MG63 (cell line): ENCODE measurements at regions not wholly inside any gene's neighbourhood (a gene's known extent, or its start where the extent isn't known, plus 50 kb on each side); places are given as distances from the start of the nearest gene placed in this dataset.
"Not testable (repeated sequence)": the region's sequence is repeated elsewhere in the genome, so short reads cannot be mapped to it uniquely, and the experiment has no call there.

Source experiments
- DNase-seq: peaks from one replicate; pipeline ENCODE4 v3.0.0-alpha.2; 2020
- H3K27me3 ChIP-seq: fragments of 250-450 bp; sonication (Bioruptor Pico); 2 replicates; pipeline ENCODE4 v1.5.1; 2020; ENCODE audit warnings: mild to moderate bottlenecking, moderate library complexity
- H3K36me3 ChIP-seq: fragments of 250-450 bp; sonication (Bioruptor Pico); 2 replicates; pipeline ENCODE4 v1.5.1; 2020; ENCODE audit warnings: mild to moderate bottlenecking, moderate library complexity
- H3K4me3 ChIP-seq: fragments of 250-450 bp; sonication (Bioruptor Pico); 2 replicates; pipeline ENCODE4 v1.5.1; 2020; ENCODE audit warnings: mild to moderate bottlenecking, moderate library complexity
- H3K9me3 ChIP-seq: fragments of 250-450 bp; sonication (Bioruptor Pico); 2 replicates; pipeline ENCODE4 v1.5.1; 2020; ENCODE audit warnings: mild to moderate bottlenecking, moderate library complexity

GRCh38 chr5:68689010-68689409, 404.8 kb upstream of the SLC30A5 start:
- Histone ChIP-seq H3K9me3 (peaks cover 11% of the 10 kb centered on the region), H3K27me3 (no peaks in the 10 kb centered on the region), H3K36me3 (no peaks in the 10 kb centered on the region), H3K4me3 (no peak overlapping the region)
- no peak for DNase-seq

GRCh38 chr5:68691874-68692273, 401.9 kb upstream of the SLC30A5 start:
- H3K36me3 ChIP-seq, DNase-seq, H3K27me3 ChIP-seq, H3K9me3 ChIP-seq, H3K4me3 ChIP-seq: not testable (repeated sequence)

DNA sequence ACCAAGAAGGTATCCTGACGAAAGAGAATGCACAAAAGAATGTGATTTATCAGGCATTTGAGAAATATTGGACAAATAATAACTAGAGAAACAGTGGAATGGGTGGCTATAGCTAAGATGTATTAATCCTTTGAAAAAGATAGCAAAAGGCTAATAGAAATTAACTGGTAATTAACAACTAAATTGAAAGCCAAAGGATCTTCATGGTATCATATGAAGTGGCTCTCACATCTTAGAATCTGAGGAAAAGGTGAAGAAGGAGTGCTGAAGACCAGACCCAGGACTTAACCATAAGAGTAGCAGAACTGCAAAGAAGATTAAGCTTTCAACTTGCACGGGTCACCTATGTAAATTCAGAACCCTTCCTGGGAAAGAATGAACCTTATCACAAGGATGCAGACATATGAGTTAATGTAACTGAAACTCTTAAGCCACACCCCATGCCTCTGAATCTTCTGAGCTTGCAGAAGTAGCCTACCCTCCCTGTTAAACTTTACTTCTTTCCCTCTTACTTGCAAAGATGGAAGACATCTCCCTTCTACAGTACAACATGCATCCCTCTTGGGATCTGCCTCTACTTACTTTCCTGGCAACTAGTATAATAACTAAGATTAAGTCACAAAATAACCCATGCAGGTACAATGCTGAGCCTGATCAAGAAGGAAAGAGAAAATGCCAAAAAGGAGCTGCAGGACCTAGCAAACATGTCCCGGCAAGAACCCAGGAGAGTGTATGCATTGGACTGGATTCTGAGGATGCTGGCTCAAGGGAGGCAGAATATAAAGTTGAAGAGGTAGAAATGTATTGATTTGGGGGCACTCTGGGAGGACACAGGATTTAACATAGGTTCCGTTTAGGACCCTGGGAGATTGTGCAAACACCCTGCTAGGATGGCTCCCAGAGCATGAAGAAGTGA, 395.5 kb upstream of the SLC30A5 start:
- Histone ChIP-seq H3K9me3 (no peaks in the 10 kb centered on the region; the same call in 1 of the 2 replicates), H3K27me3 (no peaks in the 10 kb centered on the region), H3K36me3 (no peaks in the 10 kb centered on the region), H3K4me3 (no peak overlapping the region)
- DNase-seq: no peak

GRCh38 chr5:68699966-68700365, 393.8 kb upstream of the SLC30A5 start:
- H3K27me3 ChIP-seq: no peaks in the 10 kb centered on the region
- no peak for DNase-seq
- H3K9me3 ChIP-seq: no peaks in the 10 kb centered on the region; the same call in 1 of the 2 replicates
- no peak overlapping the region for H3K4me3 ChIP-seq
- no peaks in the 10 kb centered on the region for H3K36me3 ChIP-seq

DNA sequence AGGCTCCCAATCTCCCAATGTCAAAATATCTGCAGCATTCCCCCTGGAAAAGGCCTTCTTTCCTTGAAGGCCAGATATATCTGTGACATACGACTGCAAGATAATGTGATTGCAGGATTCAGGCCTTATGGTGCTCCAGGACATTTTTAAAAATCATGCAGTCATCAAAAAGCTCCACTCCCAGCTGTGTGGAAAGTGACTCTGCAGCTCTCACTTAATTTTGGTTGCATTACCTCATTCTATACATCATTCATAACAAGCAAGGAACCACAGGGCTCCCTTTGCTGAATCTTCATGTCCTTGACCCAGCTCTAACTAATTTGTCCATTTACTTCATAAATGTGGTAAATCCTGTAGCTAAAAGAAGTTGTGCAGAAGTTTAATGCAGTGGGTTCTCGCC, 386.2 kb upstream of the SLC30A5 start:
- H3K9me3 ChIP-seq: no peaks in the 10 kb centered on the region
- no peaks in the 10 kb centered on the region for H3K36me3 ChIP-seq
- DNase-seq: no peak
- no peak overlapping the region for H3K4me3 ChIP-seq
- H3K27me3 ChIP-seq: no peaks in the 10 kb centered on the region

GRCh38 chr5:68708156-68708841, 385.5 kb upstream of the SLC30A5 start:
- no peak for DNase-seq
- Histone ChIP-seq H3K4me3 (no peak overlapping the region), H3K27me3 (no peaks in the 10 kb centered on the region), H3K36me3 (no peaks in the 10 kb centered on the region), H3K9me3 (no peaks in the 10 kb centered on the region)

DNA sequence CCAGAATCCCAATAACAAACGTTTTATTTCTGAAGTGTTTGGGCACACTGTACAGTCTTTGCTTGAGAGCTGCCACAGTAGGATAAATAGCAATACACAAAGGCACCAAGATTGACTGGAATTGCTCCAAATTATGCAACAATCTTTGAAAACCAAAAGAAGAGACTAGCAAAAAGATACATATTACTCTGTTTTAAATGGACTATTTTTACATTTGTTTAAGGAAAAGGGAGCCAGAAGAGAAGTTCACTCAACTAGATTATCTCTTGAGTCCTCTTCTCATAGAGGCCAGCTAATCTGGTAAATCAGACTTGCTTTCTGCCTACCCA, 385.0 kb upstream of the SLC30A5 start:
- Histone ChIP-seq H3K36me3 (no peaks in the 10 kb centered on the region), H3K4me3 (no peak overlapping the region), H3K9me3 (no peaks in the 10 kb centered on the region), H3K27me3 (no peaks in the 10 kb centered on the region)
- no peak for DNase-seq

DNA sequence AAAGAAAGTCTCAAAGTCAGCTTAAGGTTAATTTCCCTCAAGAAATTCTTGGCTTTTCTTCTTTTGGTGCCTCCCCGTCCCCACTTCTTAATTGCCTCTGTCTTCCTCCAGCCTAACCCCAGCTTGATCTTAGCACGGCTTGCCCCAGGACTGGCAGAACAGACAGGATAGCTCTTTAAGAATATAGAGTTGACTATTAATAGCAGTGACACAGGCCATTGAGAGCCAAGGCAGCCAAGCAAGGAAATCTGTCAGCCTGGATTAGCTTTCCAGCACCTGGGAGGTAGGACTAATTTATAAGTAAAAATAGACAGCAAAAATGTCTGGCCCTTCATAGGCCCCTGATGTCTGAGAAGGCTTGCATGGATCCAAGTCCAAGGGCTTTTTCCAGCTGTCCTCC, 384.6 kb upstream of the SLC30A5 start:
- no peaks in the 10 kb centered on the region for H3K36me3 ChIP-seq
- no peaks in the 10 kb centered on the region for H3K27me3 ChIP-seq
- no peak overlapping the region for H3K4me3 ChIP-seq
- no peak for DNase-seq
- no peaks in the 10 kb centered on the region for H3K9me3 ChIP-seq

GRCh38 chr5:68710514-68710913, 383.3 kb upstream of the SLC30A5 start:
- no peaks in the 10 kb centered on the region for H3K9me3 ChIP-seq
- H3K36me3 ChIP-seq: no peaks in the 10 kb centered on the region
- H3K4me3 ChIP-seq: no peak overlapping the region
- H3K27me3 ChIP-seq: no peaks in the 10 kb centered on the region
- DNase-seq: no peak

DNA sequence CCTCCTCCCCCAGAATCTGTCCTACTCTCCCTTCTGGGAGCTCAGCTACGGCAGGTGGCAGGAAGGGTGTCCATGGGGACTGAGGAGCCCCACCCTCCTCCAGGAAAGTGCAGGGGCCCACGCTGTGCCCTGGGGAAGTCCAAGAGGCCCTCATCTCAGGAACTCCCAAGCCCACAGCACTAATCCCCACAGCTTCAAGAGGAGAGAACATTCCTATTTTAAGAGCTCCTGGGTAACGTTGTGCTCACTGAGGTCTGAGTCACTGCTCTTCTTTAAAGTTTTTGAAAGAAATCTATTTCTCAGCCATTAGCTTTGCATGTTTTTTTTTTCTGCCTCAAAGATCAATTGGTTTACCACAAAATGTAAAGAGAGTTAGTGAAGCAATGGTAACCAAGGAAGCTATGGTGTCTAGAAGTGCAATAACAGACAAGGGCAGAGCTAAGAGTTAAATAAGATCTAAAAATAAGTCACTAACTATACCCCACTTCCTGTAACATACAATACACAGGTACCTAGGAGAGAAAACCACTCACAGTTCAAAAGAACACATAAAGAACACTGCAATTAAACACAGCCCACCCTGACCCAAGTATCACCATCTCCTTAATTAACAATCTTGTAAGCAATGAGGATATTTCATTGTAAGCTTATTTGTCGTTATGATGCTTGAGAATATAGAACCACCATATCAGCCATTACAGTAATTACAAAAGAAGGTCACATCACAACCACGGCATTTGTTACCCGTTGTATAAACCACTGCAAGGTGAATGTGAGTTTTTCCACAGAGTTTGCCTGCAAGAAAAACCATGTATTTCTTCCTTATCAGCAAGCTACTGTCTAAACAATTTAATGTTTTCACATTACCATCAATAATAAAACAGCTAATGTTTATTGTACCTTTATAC, 382.3 kb upstream of the SLC30A5 start:
- Histone ChIP-seq H3K36me3 (no peaks in the 10 kb centered on the region), H3K27me3 (no peaks in the 10 kb centered on the region), H3K9me3 (no peaks in the 10 kb centered on the region), H3K4me3 (no peak overlapping the region)
- DNase-seq: no peak

GRCh38 chr5:68714810-68715209, 379.0 kb upstream of the SLC30A5 start:
- DNase-seq: no peak

GRCh38 chr5:68720884-68721610, 372.8 kb upstream of the SLC30A5 start:
- Histone ChIP-seq H3K9me3 (no peaks in the 10 kb centered on the region), H3K4me3 (no peak overlapping the region), H3K36me3 (no peaks in the 10 kb centered on the region), H3K27me3 (no peaks in the 10 kb centered on the region)
- no peak for DNase-seq

More at GRCh38 chr5:68714810-68715209, 379.0 kb upstream of the SLC30A5 start:
- H3K36me3 ChIP-seq: no peaks in the 10 kb centered on the region
- H3K4me3 ChIP-seq: no peak overlapping the region
- no peaks in the 10 kb centered on the region for H3K9me3 ChIP-seq
- no peaks in the 10 kb centered on the region for H3K27me3 ChIP-seq

DNA sequence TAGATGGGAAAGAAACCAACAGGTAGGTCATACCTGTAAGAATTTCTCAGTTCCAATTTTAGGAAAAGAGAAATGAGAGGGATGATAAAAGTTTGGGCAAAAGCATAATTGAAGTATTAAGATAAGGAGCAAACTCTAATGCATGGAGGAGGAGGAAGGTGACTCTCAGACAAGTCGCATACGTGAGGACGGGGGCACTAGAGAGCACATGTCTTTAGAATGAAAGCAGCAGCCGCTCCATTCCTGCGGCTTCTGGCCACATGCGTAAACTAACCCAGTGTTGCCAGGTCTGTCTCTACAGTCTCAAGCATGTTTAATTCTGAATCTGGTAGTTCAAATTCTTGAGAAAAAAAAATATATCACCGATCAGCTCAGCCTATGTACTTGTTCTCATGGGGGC, 371.5 kb upstream of the SLC30A5 start:
- Histone ChIP-seq H3K4me3 (no peak overlapping the region), H3K9me3 (no peaks in the 10 kb centered on the region), H3K36me3 (no peaks in the 10 kb centered on the region), H3K27me3 (no peaks in the 10 kb centered on the region)
- no peak for DNase-seq

DNA sequence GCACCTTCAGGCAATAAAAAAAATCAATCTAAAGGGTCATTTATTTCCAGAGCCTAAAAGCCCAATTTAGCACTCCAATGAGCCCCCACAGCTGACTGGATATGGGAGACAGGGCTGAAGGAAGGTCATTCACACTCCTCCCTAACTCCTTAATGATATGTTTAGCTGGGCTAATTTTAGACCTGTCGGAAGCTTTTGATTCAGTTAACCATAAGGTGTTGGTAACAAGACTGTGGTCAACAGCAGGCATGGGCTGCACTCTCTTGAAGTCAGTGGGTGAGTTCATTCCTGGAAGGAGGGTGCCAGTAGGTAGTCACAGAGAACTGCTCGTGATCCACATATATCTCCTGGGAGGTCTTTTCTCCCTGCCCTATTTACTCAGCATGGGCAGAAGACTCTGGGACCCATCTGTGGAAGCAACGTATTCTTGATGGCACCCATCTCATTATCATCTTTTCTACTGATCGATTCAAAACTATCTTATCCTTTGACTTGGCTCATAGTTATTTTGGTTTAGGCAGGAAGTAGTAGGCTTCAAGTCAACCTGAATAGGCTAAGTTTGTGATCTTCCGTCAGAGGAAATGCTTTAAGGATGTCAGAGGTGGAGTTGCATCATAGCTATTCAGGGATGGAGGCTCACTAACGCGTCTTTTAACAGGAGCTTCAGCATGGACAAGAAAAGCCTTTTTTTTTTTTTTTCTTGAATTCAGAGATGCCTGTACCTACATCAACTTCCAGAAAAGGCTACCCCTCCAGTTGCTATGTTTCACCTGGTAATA, 367.7 kb upstream of the SLC30A5 start:
- H3K27me3 ChIP-seq: no peaks in the 10 kb centered on the region
- no peak for DNase-seq
- no peak overlapping the region for H3K4me3 ChIP-seq
- H3K36me3 ChIP-seq: no peaks in the 10 kb centered on the region
- H3K9me3 ChIP-seq: no peaks in the 10 kb centered on the region

GRCh38 chr5:68727931-68728330, 365.9 kb upstream of the SLC30A5 start:
- no peak for DNase-seq
- Histone ChIP-seq H3K9me3 (no peaks in the 10 kb centered on the region), H3K27me3 (no peaks in the 10 kb centered on the region), H3K4me3 (no peak overlapping the region), H3K36me3 (no peaks in the 10 kb centered on the region)

DNA sequence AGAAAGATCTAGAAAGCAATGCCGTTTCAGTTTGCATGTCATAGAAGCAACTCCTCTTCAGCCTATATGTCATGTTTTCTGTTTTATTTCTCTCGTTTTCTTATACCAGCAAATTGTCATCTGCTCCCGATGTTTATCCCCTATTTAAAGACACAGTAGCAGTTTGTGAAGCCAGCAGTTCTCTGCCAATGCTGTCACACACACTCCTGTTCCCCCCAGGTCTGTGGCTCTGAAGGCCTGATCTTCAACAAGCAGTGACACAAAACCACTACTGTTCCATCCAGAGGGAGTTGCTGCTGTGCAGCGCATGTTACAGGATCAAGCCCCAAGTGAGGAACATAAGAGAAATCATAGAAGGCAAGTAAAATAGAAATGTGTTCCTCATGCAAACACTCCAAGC, 364.1 kb upstream of the SLC30A5 start:
- DNase-seq: no peak
- Histone ChIP-seq H3K27me3 (no peaks in the 10 kb centered on the region), H3K9me3 (no peaks in the 10 kb centered on the region), H3K4me3 (no peak overlapping the region), H3K36me3 (no peaks in the 10 kb centered on the region)
